HCT116 (cell line): ENCODE measurements at regions not wholly inside any gene's neighbourhood (a gene's known extent, or its start where the extent isn't known, plus 50 kb on each side); places are given as distances from the start of the nearest gene placed in this dataset.

Experiments used
- ATAC-seq: fragments of 200-7000 bp; cut with Tn5 transposase; 2 replicates; pipeline ENCODE4 v1.9.1; 2020; ENCODE audit warnings: mild to moderate bottlenecking, moderate library complexity
- BruUV-seq: library from RNA; stranded (reverse); fragments of 400-500 nt; replicated peaks from 2 replicates; lab custom pipeline; 2021; lab: Mats Ljungman, UMichigan
- CTCF ChIA-PET: fragments of 300-600 bp; sonication (Branson Sonifier 250); formaldehyde crosslinking; loops from one replicate; lab custom pipeline; 2021; ENCODE audit warnings: antibody characterized with exemption; lab: Charles Lee
- POLR2A ChIA-PET: fragments of 300-600, 350-600 bp; sonication (Branson Sonifier 250); formaldehyde crosslinking; loops from one replicate; lab custom pipeline; 2021; ENCODE audit warnings: antibody characterized with exemption; lab: Charles Lee
- RAD21 ChIA-PET, 2 experiments: fragments of 300-600 bp; sonication (Branson Sonifier 250); formaldehyde crosslinking; loops; one replicate each; lab custom pipeline; 2023; ENCODE audit warnings: low total read pairs in 2 of 2; ENCODE audit not compliant: uncharacterized antibody in 2 of 2, unreplicated experiment in 2 of 2, low non-redundant PET in 1 of 2; lab: Charles Lee
- DNase-seq: peaks from one replicate; pipeline ENCODE4 v3.0.0-alpha.2; 2010; ENCODE audit warnings: low read depth, low spot score
- H2AFZ ChIP-seq: fragments of 200-600 bp; shearing (Covaris generic), sonication (generic); 2 replicates; pipeline ENCODE4 v1.6.1; 2017; ENCODE audit warnings: low read depth, mixed run types, mixed read lengths, antibody characterized with exemption, low read length; ENCODE audit not compliant: poor library complexity, severe bottlenecking
- H3K27ac ChIP-seq: 2 replicates; pipeline ENCODE4 v1.5.1; 2012; ENCODE audit warnings: low read depth, low read length
- H3K27me3 ChIP-seq: fragments of 200-600 bp; sonication (generic); 2 replicates; pipeline ENCODE4 v1.6.1; 2016; ENCODE audit warnings: mixed run types, low read length, mixed read lengths; ENCODE audit not compliant: insufficient read depth
- H3K36me3 ChIP-seq, 2 experiments: fragments of 200-500 bp in 1 of 2; fragments of 200-600 bp in 1 of 2; sonication (Bioruptor generic) in 1 of 2; sonication (generic) in 1 of 2; 2 replicates each; pipeline versions ENCODE4 v1.5.1 to v1.6.1; 2014 to 2016; ENCODE audit warnings: low read length in 2 of 2, inconsistent platforms in 1 of 2, mixed read lengths in 1 of 2, mixed run types in 1 of 2; ENCODE audit not compliant: insufficient read depth in 2 of 2, control insufficient read depth in 1 of 2
- H3K4me1 ChIP-seq, 2 experiments: fragments of 200-600 bp in 1 of 2; sonication (generic) in 1 of 2; 2 replicates each; pipeline versions ENCODE4 v1.5.1 to v1.6.1; 2012 to 2017; ENCODE audit warnings: low read length in 2 of 2, inconsistent platforms in 1 of 2, mild to moderate bottlenecking in 1 of 2, mixed read lengths in 1 of 2, mixed run types in 1 of 2, moderate library complexity in 1 of 2; ENCODE audit not compliant: insufficient read depth in 2 of 2, control insufficient read depth in 1 of 2
- H3K4me2 ChIP-seq: fragments of 200-600 bp; sonication (generic); 2 replicates; pipeline ENCODE4 v1.6.1; 2017; ENCODE audit warnings: mixed run types, low read length, mixed read lengths
- H3K4me3 ChIP-seq, 2 experiments: fragments of 200-600 bp in 1 of 2; sonication (generic) in 1 of 2; replicated peaks in 1 of 2; 2 replicates each; pipeline ENCODE4 v1.5.1; 2011 to 2016; ENCODE audit warnings: low read length in 2 of 2, control low read depth in 1 of 2, low read depth in 1 of 2, mild to moderate bottlenecking in 1 of 2, mixed read lengths in 1 of 2, mixed run types in 1 of 2
- H3K79me2 ChIP-seq: fragments of 200-600 bp; sonication (generic); 2 replicates; pipeline ENCODE4 v1.6.1; 2017; ENCODE audit warnings: mild to moderate bottlenecking, mixed run types, low read length, moderate library complexity, mixed read lengths; ENCODE audit not compliant: insufficient read depth
- H3K9ac ChIP-seq: fragments of 200-600 bp; sonication (generic); 2 replicates; pipeline ENCODE4 v1.6.1; 2016; ENCODE audit warnings: low read length, mixed read lengths
- H3K9me2 ChIP-seq: fragments of 200-600 bp; sonication (generic), shearing (Covaris generic); 2 replicates; pipeline ENCODE4 v1.6.1; 2017; ENCODE audit warnings: mixed run types, mild to moderate bottlenecking, moderate library complexity; ENCODE audit not compliant: insufficient read depth
- H3K9me3 ChIP-seq, 2 experiments: fragments of 200-500 bp in 1 of 2; fragments of 200-600 bp in 1 of 2; sonication (Bioruptor generic) in 1 of 2; sonication (generic) in 1 of 2; 2 replicates each; pipeline ENCODE4 v1.6.1; 2014 to 2017; ENCODE audit warnings: low read length in 2 of 2, mixed read lengths in 2 of 2, inconsistent platforms in 1 of 2, low read depth in 1 of 2, mild to moderate bottlenecking in 1 of 2, mixed run types in 1 of 2, moderate library complexity in 1 of 2; ENCODE audit not compliant: control insufficient read depth in 1 of 2, insufficient read depth in 1 of 2
- H4K20me1 ChIP-seq: fragments of 200-600 bp; sonication (generic), shearing (Covaris generic); 2 replicates; pipeline ENCODE4 v1.6.1; 2017; ENCODE audit warnings: mixed run types, mild to moderate bottlenecking, moderate library complexity; ENCODE audit not compliant: insufficient read depth
- CTCF ChIP-seq, 3 experiments: fragments of 200-600 bp in 1 of 3; sonication (generic) in 1 of 3; IDR thresholded peaks in 2 of 3; conservative IDR thresholded peaks in 1 of 3; 2 replicates each; pipeline ENCODE4 v1.5.1; 2012 to 2017; ENCODE audit warnings: low read depth in 2 of 3, low read length in 2 of 3, antibody characterized with exemption in 1 of 3, borderline replicate concordance in 1 of 3, control low read depth in 1 of 3, mild to moderate bottlenecking in 1 of 3, mixed read lengths in 1 of 3, mixed run types in 1 of 3, moderate library complexity in 1 of 3; ENCODE audit not compliant: insufficient read depth in 1 of 3
- EZH2phosphoT487 ChIP-seq: fragments of 200-600 bp; IDR thresholded peaks from 2 replicates; pipeline ENCODE4 v1.6.1; 2018; ENCODE audit warnings: antibody characterized with exemption, borderline replicate concordance
- FOSL1 ChIP-seq: IDR thresholded peaks from 2 replicates; pipeline ENCODE4 v1.6.1; 2012; ENCODE audit warnings: low read depth
- JUND ChIP-seq: IDR thresholded peaks from 2 replicates; pipeline ENCODE4 v1.6.1; 2012
- SRF ChIP-seq: IDR thresholded peaks from 2 replicates; pipeline ENCODE4 v1.6.1; 2012; ENCODE audit warnings: low read depth
- YY1 ChIP-seq: IDR thresholded peaks from 2 replicates; pipeline ENCODE4 v1.6.1; 2011; ENCODE audit warnings: low read length, low read depth, moderate library complexity, mild to moderate bottlenecking; ENCODE audit not compliant: insufficient replicate concordance; ENCODE audit errors: extremely low read depth
- intact Hi-C: fragments of 100-400 bp; cut with micrococcal nuclease; formaldehyde crosslinking; loops from 2 replicates; pipeline ENCODE4 v1.10.0; 2022

GRCh38 chr9:74281674-74282073 lies 215.5 kb upstream of the RORB start:
- Histone ChIP-seq H3K4me2 (no peak overlapping the region), H3K36me3 (no peaks in the 10 kb centered on the region), H2AFZ (no peak overlapping the region), H3K27me3 (no peaks in the 10 kb centered on the region), H3K9me2 (no peaks in the 10 kb centered on the region), H3K4me3 (no peak overlapping the region), H3K9me3 (peaks cover 0 to 5% of the 10 kb centered on the region in 2 experiments; a peak in 1 of 4 replicates), H3K27ac (no peak overlapping the region), H3K9ac (no peak overlapping the region), H4K20me1 (no peaks in the 10 kb centered on the region), H3K79me2 (no peaks in the 10 kb centered on the region), H3K4me1 (no peaks in the 10 kb centered on the region)
- ATAC-seq (peak; percentile 57), DNase-seq (no peak)
- BruUV-seq, result no TSS peak
- TF ChIP-seq CTCF (IDR thresholded peaks at IDR 0.05 in 2 of 3, conservative IDR thresholded peaks at IDR 0.05 in 1 of 3; ENCODE audit: borderline replicate concordance in 1 of 3, insufficient read depth in 1 of 3, low read depth in 2 of 3, low read length in 2 of 3) (peak in 2 of 3 experiments; percentile 24 to 34; a peak in 2 of 6 replicates), EZH2phosphoT487 (no peak), JUND (no peak), SRF (no peak), YY1 (no peak)
- ChIA-PET RAD21 (no interaction called here), CTCF (interaction anchor here (1.3 kb wide), 1 partner anchor 1080 kb away, joined by 3 read pairs; no protein-coding TSS in a partner anchor), POLR2A (no interaction called here)
- intact Hi-C loops, result no loop called here

GRCh38 chr9:74282526-74283253 lies 214.4 kb upstream of the RORB start:
- BruUV-seq, result no TSS peak
- POLR2A ChIA-PET, result no interaction called here
- Histone ChIP-seq H3K9ac (no peak overlapping the region), H3K9me3 (peaks cover 0 to 5% of the 10 kb centered on the region in 2 experiments; a peak in 1 of 4 replicates), H3K9me2 (no peaks in the 10 kb centered on the region), H3K79me2 (no peaks in the 10 kb centered on the region), H4K20me1 (no peaks in the 10 kb centered on the region), H2AFZ (no peak overlapping the region), H3K27ac (no peak overlapping the region), H3K4me1 (no peaks in the 10 kb centered on the region), H3K36me3 (no peaks in the 10 kb centered on the region), H3K4me3 (no peak overlapping the region), H3K4me2 (no peak overlapping the region), H3K27me3 (no peaks in the 10 kb centered on the region)
- RAD21 ChIA-PET, result no interaction called here
- no peak for ATAC-seq
- CTCF ChIA-PET, result interaction anchor here (1.3 kb wide), 1 partner anchor 1081 kb away, joined by 3 read pairs; no protein-coding TSS in a partner anchor
- DNase-seq, result no peak
- TF ChIP-seq FOSL1, result no peak
- intact Hi-C loops, result no loop called here
